ENCODE measurements at regions not wholly inside any gene's neighbourhood (a gene's known extent, or its start where the extent isn't known, plus 50 kb on each side); places are given as distances from the start of the nearest gene placed in this dataset.

DNA sequence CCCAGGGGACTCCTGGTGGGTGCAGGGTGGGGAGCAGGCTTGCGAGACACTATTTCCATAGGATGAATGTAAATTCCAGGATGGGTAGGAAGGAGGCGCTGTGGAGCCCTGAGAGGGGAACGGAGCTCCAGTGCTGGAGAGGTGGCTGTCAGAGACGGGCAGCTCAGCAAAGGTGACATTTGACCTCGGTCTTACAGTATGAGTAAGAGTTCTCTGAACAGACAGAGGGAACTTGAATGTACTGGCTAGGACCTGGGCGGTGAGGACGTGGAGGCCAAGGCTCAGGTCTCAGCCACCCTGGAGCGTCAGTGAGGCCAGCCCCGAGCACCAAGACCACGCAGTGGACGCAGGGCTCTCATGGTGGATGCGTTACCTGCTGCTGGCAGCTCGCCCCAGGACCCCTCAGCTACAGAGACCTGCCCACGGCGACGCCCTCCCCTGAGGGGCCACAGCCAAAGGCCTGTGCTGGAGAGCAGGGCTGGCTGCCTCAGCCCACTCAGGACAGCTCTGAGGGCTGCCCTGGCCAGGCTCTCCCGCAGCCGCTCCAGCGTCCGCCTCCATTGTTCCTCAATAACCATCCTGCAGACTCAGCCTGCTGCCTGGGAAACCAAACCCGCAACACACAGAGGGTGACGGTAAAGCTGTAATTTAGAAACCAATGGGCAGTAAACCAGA is 65.9 kb upstream of the TNRC6C start:
- no peak for DNase-seq (ENCODE audit: low read depth)
- Histone ChIP-seq H3K27me3 (ENCODE audit: control insufficient read depth, insufficient read depth, low read length) (peaks cover 19% of the 10 kb centered on the region), H3K36me3 (ENCODE audit: control insufficient read depth, insufficient read depth, low read length) (no peaks in the 10 kb centered on the region), H3K4me3 (ENCODE audit: low read depth, low read length) (no peak overlapping the region)
- TF ChIP-seq, protein P1, sequence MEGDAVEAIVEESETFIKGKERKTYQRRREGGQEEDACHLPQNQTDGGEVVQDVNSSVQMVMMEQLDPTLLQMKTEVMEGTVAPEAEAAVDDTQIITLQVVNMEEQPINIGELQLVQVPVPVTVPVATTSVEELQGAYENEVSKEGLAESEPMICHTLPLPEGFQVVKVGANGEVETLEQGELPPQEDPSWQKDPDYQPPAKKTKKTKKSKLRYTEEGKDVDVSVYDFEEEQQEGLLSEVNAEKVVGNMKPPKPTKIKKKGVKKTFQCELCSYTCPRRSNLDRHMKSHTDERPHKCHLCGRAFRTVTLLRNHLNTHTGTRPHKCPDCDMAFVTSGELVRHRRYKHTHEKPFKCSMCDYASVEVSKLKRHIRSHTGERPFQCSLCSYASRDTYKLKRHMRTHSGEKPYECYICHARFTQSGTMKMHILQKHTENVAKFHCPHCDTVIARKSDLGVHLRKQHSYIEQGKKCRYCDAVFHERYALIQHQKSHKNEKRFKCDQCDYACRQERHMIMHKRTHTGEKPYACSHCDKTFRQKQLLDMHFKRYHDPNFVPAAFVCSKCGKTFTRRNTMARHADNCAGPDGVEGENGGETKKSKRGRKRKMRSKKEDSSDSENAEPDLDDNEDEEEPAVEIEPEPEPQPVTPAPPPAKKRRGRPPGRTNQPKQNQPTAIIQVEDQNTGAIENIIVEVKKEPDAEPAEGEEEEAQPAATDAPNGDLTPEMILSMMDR (IDR thresholded peaks at IDR 0.05; ENCODE audit: insufficient read depth, low read length, poor library complexity, severe bottlenecking), result no peak

DNA sequence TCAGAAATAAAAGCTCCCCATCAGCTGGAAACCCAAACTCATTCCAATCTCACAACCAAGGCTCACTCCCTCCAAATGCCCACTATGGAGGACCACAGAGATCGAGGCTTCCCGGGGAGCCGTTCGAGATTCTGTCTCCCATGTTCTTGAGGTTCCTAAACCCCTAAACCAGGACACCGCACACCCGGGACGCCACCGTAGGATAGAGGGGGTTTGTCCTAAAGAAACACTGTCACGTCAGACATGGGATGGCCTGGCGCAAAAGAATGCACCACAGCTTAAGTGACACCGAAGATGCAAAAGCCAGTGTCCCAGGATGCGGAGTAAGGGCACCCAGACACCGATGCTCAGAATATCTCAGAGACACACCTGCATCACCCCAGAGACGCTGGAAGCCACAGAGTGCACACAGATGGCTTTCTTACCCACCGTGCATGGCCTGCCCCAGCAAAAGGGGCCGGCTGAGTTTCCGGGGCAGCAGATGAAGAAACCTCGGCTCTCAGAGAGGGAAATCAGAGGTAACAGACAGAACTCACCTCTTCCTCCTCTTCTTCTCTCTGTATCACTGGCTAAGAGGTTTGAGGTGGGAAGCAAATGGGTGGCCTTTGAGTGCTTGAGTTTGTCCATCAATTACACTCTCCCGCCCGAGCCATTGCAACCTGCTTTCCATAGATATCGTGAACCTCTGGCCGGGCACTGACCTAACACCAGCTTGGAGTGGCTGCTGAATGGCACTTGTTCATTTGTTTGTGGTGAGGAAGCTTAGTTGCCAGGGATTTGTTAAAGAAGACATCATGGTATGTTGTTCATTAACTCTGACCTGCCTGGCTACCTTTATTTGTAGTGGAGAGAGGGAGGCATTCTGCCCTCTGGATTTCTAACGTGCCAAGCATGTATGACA is 65.1 kb upstream of the TNRC6C start:
- H3K36me3 ChIP-seq (ENCODE audit: control insufficient read depth, insufficient read depth, low read length), result no peaks in the 10 kb centered on the region
- DNase-seq (ENCODE audit: low read depth), result no peak
- no peak overlapping the region for H3K4me3 ChIP-seq (ENCODE audit: low read depth, low read length)
- H3K27me3 ChIP-seq (ENCODE audit: control insufficient read depth, insufficient read depth, low read length), result peaks cover 19% of the 10 kb centered on the region
- TF ChIP-seq, protein P1 (IDR thresholded peaks at IDR 0.05; ENCODE audit: insufficient read depth, low read length, poor library complexity, severe bottlenecking), result no peak

- Histone ChIP-seq H3K4me3 (ENCODE audit: low read depth, low read length) (no peak overlapping the region), H3K36me3 (ENCODE audit: control insufficient read depth, insufficient read depth, low read length) (no peaks in the 10 kb centered on the region), H3K27me3 (ENCODE audit: control insufficient read depth, insufficient read depth, low read length) (peaks cover 17% of the 10 kb centered on the region)
- no peak for DNase-seq (ENCODE audit: low read depth)
- TF ChIP-seq, protein P1 (IDR thresholded peaks at IDR 0.05; ENCODE audit: insufficient read depth, low read length, poor library complexity, severe bottlenecking), result no peak
Observed at GRCh38 chr17:77894126-77894956, 64.2 kb upstream of the TNRC6C start.

DNA sequence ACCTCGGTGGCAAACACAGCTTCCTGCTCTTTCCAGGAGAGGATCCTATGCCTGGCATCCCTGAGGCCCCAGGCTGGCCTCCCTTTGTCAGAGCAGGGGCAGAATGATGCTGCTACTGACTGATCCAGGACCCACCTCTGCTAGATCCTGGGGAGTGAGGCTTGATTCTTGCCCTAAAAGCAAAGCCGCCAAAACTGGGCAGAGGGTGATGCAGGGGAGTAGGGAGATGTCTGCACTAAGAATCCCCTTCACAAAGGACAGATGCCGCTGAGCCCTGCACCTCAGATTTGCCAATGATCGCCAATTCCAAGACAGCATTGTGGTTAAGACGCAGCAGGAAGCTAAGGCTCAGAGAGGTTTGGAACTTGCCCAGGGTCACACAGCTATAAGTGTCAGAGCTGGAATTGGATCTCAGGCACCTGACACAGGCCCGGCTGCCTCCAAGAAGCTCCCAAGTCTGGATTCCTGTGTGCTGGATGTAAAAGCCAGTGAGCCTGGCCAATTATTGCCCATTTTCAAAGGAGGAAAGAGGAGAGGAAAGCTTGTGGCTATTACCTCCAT is 60.7 kb upstream of the TNRC6C start:
- TF ChIP-seq, protein P1 (IDR thresholded peaks at IDR 0.05; ENCODE audit: insufficient read depth, low read length, poor library complexity, severe bottlenecking), result no peak
- no peak for DNase-seq (ENCODE audit: low read depth)
- H3K36me3 ChIP-seq (ENCODE audit: control insufficient read depth, insufficient read depth, low read length), result no peaks in the 10 kb centered on the region
- peaks cover 11% of the 10 kb centered on the region for H3K27me3 ChIP-seq (ENCODE audit: control insufficient read depth, insufficient read depth, low read length)
- no peak overlapping the region for H3K4me3 ChIP-seq (ENCODE audit: low read depth, low read length)

- H3K27me3 ChIP-seq (ENCODE audit: control insufficient read depth, insufficient read depth, low read length), result peaks cover 11% of the 10 kb centered on the region
- H3K4me3 ChIP-seq (ENCODE audit: low read depth, low read length), result no peak overlapping the region
Observed at GRCh38 chr17:77898521-77899434, 59.7 kb upstream of the TNRC6C start.

More at GRCh38 chr17:77898521-77899434, 59.7 kb upstream of the TNRC6C start:
- no peaks in the 10 kb centered on the region for H3K36me3 ChIP-seq (ENCODE audit: control insufficient read depth, insufficient read depth, low read length)
- TF ChIP-seq, protein P1 (IDR thresholded peaks at IDR 0.05; ENCODE audit: insufficient read depth, low read length, poor library complexity, severe bottlenecking), result no peak
- no peak for DNase-seq (ENCODE audit: low read depth)
